ENCODE measurements at regions not wholly inside any gene's neighbourhood (a gene's known extent, or its start where the extent isn't known, plus 50 kb on each side); places are given as distances from the start of the nearest gene placed in this dataset.

DNA sequence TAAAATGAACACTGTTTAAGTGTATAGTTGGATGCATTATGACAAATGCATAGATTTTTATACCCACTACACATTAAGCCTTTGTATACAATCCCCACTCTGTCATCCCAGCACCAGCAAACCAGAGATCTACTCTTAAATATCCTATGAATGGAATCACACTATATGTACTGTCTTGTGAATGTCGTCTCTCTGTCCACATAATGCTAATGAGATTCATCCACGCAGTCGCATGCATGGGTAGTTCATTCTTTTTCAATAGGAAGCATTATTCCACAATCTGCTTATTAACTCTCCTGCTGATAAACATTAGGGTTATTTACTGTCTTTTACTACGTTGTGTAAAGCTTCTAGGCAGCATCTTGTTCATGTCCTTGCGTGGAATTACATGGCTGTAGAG, 892.3 kb downstream of the LTN1 start:
- no peak for TF ChIP-seq EZH2phosphoT487 (IDR thresholded peaks at IDR 0.05; ENCODE audit: insufficient read depth, low read depth)
- TF ChIP-seq EZH2 (IDR thresholded peaks at IDR 0.05; ENCODE audit: insufficient read depth, poor library complexity, severe bottlenecking), result no peak

Data from GM23248 (cell line).